GM19372 (cell line): ENCODE measurements at regions not wholly inside any gene's neighbourhood (a gene's known extent, or its start where the extent isn't known, plus 50 kb on each side); places are given as distances from the start of the nearest gene placed in this dataset.

Source experiments
- ATAC-seq: cut with Tn5 transposase; IDR thresholded peaks from one replicate; pipeline ENCODE4 v1.9.1; 2021; ENCODE audit warnings: mild to moderate bottlenecking, low read depth, moderate library complexity; ENCODE audit not compliant: unreplicated experiment

DNA sequence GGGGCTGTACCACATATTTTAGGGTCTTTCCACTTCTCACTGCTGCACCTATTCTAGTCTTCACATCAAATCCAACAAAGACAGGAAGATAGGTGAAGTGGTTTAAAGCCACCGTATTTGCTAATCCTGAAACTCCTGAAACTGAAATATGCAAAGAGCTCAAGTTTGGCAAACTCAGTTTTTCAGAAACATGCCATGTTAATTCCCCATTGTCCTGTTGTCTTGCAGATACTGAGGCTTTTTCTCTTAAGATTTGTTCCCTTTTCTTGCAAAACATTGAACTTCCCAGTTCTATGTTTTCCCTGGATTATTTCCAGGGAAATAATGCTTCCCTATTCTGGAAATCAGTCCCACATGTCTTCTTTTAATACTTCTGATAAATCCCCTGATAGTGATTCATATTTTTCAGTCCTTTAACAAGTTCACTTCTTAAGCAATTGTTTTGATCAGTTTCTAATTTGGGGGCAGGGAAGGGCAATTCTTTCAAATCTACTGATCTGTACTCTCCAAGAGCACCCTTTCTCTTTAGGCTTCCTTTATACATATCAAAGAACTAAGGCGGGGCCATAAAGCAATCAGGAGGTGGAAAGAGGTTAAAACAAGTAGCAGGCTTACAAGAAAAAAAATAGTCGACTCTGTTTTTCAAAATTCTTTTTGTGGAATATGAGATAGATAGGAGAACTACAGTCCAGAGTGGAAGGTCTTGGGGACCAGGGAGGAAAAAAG lies 648.5 kb downstream of the BNC2 start:
- ATAC-seq = no peak

DNA sequence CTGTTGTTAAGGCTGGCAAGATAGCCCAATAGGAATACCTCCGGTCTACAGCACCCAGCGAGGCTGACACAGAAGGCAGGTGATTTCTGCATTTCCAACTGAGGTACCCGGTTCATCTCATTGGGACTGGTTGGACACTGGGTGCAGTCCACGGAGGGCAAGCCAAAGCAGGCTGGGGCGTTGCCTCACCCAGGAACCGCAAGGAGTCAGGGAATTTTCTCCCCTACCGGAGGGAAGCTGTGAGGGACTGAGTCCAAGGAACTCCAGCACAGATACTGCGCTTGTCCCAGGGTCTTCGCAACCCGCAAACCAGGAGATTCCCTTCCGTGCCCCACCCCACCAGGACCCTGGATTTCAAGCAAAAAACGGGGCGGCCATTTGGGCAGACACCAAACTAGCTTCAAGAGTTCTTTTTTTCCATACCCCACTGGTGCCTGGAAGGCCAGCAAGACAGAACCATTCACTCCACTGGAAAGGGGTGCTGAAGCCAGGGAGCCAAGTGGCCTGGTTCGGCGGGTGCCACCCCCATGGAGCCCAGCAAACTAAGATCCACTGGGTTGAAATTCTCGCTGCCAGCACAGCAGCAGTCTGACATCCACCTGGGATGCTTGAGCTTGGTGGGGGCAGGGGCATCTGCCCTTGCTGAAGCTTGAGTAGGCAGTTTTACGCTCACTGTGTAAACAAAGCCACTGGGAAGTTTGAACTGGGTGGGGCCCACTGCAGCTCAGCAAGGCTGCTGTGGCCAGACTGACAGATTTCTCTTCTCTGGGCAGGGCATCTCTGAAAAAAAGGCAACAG lies 647.2 kb downstream of the BNC2 start:
- no peak for ATAC-seq

DNA sequence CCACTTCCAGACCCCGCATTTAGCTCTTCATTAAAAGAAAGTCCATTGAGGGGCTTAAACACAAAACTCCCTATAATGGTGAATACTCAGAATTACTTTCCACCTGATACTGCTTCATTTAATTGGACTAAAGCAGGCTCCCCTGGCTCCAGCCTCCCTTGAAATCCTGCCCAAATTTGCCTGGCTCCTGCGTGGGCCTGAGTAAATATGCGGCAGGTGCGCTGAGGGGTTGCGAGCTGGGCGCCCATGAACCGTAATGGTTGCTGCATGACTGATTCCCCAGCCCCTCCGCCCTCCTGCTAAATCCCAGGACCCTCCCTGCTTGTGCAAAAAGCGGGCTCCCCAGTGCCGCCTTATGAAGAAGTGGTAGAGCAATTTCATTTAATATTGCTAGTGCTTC lies 639.7 kb downstream of the BNC2 start:
- ATAC-seq = no peak

DNA sequence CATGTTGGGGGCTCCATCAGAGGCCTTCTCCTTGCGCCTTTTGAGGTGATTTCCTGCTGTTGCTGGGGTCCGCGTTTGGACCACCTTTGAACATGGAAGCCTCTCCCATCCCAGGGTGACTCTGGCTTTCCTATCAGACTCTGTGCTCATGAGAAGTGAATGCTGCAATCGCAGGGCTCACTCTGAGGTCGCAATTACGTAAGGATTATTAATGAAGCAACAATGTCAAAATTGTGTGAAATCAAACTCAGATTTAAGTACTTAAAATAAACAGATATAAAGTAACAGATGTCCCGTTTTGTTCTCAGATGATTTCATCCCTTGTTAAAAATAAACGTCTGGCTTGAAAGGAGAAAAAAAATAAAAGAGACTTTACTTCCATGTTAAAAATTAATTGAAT lies 634.2 kb downstream of the BNC2 start:
- no peak for ATAC-seq

DNA sequence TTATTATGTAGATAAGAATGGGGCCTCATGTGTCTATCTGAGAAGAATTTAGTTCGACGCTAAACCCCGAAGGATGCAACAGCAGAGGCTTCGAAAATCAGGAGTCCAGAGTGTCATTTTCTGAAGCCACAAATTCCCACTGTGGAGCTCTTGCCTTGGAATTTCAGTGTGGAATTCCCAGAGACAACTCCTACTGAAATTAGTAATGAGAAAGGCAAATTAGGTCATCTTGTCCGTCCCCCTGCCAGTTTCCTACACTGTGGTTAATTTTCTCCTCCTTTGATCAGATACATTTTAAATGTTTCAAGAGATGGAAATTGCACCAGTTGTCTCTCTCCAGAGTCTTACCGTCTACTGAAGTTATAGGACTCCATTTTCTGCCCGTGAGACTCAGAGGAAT lies 633.6 kb downstream of the BNC2 start:
- ATAC-seq = no peak

DNA sequence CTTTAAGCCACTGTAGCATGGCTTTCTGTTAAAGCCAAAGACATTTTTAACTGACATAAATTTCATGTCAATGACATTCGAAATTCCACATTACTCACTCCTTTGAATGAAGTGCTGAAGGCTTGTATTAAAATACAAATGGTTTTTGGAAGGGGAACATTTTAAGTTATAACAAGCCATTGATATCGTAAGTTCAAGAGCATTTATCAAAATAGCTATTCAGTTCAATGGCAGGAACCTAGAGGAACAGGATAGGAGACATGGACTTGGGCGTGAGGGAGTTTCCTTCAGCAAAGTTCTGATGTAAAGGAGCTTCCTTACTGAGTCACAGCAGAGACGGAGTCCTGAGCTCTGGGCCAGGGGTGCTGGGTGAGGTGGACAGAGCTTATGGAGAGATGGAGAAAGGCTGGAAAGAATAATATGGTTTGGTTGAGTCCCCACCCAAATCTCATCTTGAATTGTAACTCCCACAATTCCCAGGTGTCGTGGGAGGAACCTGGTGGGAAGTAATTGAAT lies 631.8 kb downstream of the BNC2 start:
- no peak for ATAC-seq

DNA sequence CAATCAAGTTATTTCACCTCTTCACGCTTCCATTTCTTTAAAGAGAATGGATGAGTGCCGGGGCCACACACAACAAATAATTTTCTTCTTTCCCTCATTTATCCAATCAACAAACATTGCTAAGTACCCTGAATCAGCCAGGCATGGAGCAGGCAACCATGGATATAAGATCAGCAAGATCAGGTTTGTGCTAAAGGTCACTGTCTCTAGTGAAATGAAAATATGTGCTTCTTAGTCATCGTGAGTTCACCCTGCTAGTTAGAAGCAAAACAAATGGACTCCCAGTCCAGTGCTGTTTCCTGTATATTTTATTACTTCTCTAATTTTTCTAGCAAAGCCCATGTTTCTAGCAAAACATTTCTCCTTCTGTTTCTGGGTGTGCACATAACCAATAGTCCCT lies 629.2 kb downstream of the BNC2 start:
- ATAC-seq = no peak

DNA sequence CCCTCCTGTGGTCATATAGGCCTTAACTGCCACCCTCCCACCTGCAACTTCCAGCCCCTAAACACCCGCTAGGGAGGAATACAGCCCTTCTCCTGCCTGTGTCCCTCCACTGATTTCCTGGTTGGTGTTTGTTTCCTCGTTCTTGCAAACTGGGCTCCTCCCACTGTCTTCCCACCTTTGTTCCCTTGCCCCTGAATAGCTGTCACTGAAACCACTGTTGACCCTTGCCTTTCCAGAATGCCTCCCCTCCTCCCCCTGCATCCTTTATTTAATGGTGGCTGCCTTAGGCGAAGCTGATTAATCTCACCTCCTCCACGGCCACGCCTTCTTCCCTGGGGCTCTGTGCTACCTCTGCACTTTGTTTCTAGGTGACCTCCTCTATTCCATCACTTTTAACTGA lies 626.7 kb downstream of the BNC2 start:
- no peak for ATAC-seq

DNA sequence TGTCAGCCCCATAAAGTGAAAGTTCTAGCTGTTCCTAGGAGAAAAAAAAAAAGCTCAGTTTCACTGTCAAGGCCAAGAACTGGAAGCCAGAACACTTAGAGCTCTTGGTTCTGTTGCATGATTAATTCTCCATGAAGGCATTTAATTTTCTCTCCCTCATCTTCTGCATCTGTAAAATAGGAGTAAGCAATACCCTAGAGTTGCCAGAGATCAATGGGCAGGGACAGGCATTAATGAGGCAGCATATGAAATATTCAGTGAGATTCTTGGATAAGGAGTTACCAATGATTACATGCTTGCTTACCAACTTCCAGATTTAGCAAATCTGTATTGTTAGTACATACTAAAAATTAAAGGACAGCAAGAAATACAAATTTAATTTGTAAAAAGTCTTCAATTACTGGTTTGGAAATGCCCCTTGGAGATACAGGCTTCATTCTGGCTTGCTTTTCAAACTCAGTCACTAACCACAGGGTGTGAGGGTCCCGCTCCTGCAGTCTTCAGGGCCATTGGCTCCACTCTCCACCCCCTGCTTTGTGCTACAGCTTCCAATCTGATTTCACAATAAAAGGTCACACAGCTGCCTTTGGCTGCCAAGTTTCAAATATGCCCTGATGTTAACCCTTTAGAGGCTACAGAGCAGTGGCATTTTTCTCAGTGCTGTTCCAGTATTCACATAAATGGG lies 624.6 kb downstream of the BNC2 start:
- no peak for ATAC-seq

DNA sequence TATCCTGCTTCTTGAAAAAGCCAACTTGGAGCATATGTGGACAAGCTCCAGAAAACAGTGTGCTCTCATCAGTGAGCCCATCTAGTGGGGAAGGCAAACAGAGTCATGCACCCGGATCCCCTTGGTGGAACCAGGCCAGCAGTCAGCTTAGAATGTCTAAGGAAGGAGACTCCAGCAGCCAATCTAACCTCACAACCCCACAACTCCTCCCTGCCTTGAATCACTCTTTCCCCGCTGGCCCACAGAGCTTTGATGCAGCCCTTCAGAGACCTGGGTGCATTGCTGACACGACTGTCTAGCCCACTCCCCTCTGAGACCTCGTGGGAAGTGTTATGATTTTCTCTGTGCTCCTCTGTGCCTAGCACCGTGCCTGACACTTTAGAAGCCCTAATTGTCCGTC lies 623.7 kb downstream of the BNC2 start:
- ATAC-seq = no peak

DNA sequence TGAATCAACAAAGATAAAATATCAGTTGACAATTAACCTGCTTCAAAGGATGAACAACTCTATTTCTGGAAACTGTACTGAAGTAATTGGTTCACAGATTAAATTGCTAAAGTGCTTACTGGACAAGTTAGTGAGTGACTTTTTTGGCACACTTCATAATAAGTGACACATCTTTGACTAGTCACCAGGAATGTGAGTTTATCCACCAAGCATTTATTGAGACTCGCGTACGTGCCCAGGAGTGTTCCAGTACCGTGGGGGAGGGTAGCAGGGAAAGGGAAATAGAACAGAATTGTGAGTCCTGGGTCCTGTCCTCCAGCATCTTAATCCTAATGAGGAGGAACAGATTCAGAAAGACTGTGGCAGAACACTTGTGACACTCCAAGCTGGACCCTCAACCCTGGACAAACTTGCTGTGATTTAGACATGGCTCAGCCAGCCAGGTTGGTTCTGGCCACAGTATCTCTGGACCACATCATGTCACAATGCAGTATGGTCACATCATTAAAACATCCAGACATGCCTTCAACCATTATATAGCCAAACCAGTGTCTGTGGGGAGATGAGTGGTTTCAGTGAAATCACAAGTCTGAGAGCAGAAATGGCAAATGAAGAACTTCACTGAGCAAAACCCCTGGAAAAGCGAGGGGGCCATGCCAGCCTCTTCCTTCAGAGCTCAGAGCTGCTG lies 623.1 kb downstream of the BNC2 start:
- no peak for ATAC-seq

DNA sequence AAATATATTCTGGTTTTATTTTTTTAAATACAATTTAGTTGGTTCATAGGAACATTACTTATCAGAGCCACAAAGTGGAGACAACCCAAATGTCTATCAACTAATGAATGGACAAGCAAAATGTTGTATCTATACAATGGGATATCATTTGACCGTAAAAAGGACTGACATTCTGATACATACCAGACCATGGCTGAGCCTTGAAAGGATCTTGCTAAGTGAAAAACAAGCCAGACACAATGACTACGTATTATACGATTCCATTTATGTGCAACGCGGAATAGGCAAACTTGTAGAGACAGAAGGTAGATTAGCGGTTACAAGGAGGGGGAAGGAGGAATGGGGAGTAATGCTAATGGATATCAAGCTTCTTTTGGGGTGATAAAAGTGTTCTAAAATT lies 621.6 kb downstream of the BNC2 start:
- ATAC-seq = no peak

DNA sequence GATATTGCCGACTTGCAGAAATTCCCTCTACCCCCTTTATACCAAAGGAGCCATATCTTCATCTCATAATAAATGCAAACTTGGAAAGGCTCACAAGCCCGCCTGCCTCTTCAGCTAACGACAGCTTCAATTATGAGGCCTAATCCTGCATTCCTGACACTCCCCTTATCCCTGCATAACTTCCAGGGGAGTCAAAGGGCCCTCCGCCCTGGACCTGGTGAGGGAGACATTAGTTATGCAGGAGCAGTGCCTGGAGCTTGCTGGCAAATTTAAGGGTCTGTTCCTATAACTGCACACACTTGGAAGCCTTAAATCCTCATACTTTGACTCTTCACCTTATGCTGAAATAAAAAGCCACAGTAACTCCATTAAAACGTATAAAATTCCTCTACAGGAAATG lies 617.9 kb downstream of the BNC2 start:
- no peak for ATAC-seq

DNA sequence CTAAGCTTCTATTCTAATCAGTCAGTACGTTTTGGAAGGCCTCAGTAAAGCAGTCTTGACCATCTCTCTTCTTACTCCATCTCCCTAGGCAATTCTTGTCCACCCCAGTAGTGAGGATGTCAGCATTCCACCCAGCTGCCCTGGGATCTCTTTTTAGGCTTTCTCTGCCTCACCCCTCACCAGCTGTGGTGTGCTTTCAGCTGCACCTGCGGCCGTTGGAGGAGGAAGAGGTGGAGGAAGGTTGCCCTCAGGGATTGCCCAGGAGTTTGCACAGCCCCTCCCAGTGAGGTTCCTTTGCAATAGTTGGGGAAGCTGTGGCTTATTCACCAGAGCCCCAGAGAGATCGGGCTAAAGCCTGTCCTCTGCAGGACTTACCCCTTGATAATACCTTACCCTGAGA lies 615.8 kb downstream of the BNC2 start:
- no peak for ATAC-seq

DNA sequence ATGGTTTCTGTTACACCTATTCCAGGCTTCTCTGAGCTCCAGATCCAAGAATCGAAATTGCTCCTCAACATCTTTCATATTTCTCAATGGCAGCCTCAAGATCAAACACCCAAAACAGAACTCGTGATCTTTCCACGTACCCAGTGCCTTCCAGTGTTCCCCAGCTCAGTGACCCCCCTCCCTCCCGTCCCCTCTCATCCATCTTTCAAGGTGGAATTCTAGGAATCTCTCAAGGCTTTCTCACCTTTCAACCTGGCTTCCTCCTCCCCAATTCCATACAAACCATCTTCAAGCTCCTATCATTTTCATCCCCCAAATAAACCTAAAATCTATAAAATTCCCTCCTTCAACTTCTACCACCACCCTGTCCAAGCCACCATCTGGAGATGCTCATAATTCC lies 615.3 kb downstream of the BNC2 start:
- ATAC-seq = no peak

DNA sequence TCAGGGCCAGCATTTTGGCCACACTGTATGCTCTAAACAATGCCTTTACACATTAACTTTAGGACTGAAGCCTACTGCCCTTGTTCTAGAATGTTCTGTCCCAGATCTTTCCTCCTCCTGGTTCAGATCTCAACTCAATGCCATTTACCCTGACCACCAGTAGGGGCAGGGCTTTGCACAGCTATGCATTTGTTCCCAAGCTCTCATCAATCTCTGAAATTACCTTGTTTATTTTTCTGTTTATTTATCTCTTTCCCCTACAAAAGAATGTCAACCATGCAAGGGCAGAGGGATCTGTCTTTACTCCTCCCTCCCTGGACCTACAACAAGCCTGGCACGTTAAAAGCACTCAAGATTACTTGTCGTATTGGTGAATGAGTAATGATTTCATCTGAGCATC lies 612.9 kb downstream of the BNC2 start:
- ATAC-seq = no peak

DNA sequence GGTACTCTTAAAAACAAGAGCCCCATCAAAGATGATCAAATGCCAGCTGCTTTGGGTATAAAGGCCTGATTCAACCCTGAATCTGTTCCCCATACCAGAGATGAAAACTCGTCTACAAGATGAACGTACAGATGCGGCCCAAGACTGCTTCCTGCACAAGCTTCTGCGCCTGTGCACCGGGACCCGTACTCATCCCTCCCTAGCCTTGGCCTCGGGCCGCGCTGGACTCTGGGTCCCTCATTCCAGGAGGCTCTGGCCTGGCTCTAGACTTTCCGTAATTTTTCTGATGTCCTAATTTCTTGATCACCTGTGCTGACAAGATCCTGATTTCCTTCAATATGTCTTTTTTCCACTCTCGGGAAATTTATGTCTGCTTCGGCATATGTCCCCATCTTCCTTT lies 612.3 kb downstream of the BNC2 start:
- ATAC-seq = no peak

DNA sequence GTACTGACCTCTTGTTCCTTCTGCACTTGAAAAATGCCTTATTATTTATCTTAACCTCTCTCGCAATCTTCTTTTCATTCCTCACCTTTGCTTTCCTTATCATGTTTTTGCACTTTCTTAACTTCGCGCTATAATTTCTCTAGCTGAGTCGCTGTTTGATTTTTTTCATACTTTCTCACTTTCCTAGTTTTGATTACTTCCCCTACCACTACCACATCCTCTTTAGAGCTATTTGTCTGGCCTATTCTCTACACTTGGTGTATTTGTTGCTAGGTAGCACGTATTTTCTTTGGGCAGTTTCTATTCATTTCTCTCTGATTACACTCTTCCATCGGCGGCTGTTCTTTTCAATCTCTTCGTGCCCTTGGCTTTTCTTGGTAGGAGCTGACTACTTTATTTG lies 611.8 kb downstream of the BNC2 start:
- no peak for ATAC-seq

DNA sequence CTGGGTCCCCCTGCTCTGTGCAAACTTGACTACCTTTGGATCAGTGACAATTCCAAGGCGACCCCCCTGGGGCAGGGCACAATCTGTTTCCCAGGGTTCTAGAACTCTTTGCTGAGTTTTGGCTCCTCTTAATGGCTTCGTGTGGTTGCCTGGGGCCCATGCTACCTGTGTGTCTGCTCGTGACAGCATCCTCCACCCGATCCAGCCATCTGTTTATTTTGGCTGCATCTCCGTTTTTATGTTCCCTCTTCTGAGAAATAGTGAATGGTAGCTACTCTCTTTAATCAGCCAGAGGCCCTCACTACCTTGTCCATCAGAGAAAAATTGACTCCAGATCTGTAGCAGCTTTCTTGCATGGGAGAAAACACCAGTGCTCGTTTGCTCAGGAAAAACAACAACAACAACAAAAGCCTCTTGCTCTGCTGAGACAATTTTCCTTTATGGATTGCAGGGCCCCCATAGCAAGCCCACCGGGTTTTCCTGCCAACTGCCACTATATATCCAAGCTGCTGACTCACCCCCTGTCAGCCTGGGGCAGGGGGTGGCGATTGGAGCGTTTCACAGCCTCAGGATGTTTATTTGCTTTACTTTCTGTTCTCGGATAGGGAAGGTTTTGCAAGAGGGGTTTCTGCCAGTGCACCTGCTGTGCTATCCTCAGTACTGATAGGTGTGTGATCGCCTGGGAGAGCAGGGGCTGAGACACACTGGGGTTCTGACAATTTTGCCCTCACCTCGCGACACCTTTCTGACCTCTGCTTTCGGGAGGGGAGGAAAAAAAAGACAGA lies 607.8 kb downstream of the BNC2 start:
- no peak for ATAC-seq

DNA sequence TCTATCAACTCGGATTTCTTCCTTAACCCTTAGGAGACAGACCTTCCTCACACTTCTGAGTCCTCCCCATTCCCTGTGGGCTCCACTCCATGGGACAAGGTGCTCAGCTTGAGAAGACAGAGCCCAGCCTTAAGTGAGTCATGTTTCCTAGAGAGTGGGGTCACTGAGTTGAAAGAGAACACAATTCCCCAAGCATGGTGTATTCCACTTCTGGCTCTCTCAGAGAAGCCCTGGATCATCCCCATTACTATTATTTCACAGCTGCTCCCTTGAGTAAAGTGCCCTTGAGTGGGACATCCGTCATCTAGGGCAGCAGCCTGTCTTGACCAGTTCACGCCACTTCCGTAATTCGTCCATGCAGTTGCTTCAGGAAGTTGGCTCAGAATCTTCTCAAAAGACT lies 604.8 kb downstream of the BNC2 start:
- no peak for ATAC-seq
